RWPE1 (cell line): ENCODE measurements at regions not wholly inside any gene's neighbourhood (a gene's known extent, or its start where the extent isn't known, plus 50 kb on each side); places are given as distances from the start of the nearest gene placed in this dataset.
A peak's percentile ranks its signal among the peaks of the same experiment; 100 is the strongest.

Experiments
- CTCF ChIA-PET: fragments of 350-600 bp; sonication (Branson Sonifier 250); formaldehyde crosslinking; extraction: SDS; loops from one replicate; lab custom pipeline; 2021; lab: Yijun Ruan, JAX
- POLR2A ChIA-PET: fragments of 400-600 bp; formaldehyde crosslinking; extraction: SDS; loops from one replicate; lab custom pipeline; 2020; ENCODE audit warnings: antibody characterized with exemption; ENCODE audit not compliant: low non-redundant PET; lab: Yijun Ruan, JAX
- DNase-seq: peaks from one replicate; pipeline ENCODE4 v3.0.0; 2012; ENCODE audit warnings: low spot score
- H3K27ac ChIP-seq: fragments of 450-650 bp; 2 replicates; pipeline ENCODE4 v1.5.1; 2017
- CTCF ChIP-seq: fragments of 450-650 bp; conservative IDR thresholded peaks from 2 replicates; pipeline ENCODE4 v1.5.1; 2017; ENCODE audit warnings: low read depth, mild to moderate bottlenecking

GRCh38 chr1:87179851-87180519, 148.7 kb upstream of the LMO4 start:
- POLR2A ChIA-PET = no interaction called here
- CTCF ChIA-PET = interaction anchor here (0.6 kb wide), 1 partner anchor 8 kb away, joined by 3 read pairs; no protein-coding TSS in a partner anchor
- no peak overlapping the region for H3K27ac ChIP-seq
- no peak for DNase-seq
- no peak for TF ChIP-seq CTCF

GRCh38 chr1:87180682-87181081, 148.0 kb upstream of the LMO4 start:
- POLR2A ChIA-PET = no interaction called here
- H3K27ac ChIP-seq = no peak overlapping the region
- CTCF ChIA-PET = no interaction called here
- DNase-seq = no peak
- TF ChIP-seq CTCF = no peak

GRCh38 chr1:87182611-87183010, 146.1 kb upstream of the LMO4 start:
- no peak for TF ChIP-seq CTCF
- peak; percentile 30 for DNase-seq
- ChIA-PET CTCF (interaction anchor here (0.8 kb wide), 1 partner anchor 9 kb away, joined by 3 read pairs; no protein-coding TSS in a partner anchor), POLR2A (no interaction called here)
- no peak overlapping the region for H3K27ac ChIP-seq

DNA sequence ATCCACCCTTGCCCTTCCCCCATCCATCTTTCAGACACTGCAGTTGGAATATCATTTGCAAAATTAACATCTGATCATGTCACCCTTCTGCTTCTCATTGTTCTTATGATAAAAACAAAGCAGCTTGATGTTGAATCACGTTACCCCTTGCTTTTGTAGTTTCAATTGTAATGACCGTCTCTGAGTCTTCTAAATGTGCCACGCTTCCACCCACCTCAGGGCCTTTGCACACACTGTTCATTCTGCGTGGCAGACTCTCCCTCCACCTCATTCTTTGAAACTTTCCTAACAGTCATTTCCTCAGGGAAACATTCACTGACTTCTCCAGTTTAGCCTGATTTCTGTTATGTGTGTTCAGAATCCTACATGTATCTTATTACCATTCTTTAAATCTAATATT, 143.6 kb upstream of the LMO4 start:
- ChIA-PET POLR2A (no interaction called here), CTCF (interaction anchor here (0.7 kb wide), 1 partner anchor 620 kb away, joined by 5 read pairs; no protein-coding TSS in a partner anchor)
- no peak for TF ChIP-seq CTCF
- no peak overlapping the region for H3K27ac ChIP-seq
- no peak for DNase-seq

DNA sequence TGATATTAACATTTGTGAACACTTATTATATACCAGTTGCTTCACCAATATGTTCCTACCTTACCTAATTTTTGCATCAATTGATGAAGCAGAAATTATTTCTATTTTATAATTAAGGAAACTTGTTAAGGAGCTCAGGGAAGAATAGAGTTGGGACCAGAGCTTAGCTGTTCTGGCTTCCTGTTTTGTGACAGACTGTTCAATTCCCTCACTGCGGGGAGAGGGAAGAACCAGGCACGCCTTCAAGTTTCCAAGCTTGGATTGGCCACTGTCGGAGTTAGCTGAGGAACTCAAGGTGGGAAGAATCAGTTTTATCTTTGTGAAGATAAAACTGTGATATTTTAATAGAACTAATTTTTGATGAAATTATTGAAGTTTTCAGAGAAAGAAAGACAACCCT, 142.3 kb upstream of the LMO4 start:
- no peak for TF ChIP-seq CTCF
- ChIA-PET POLR2A (no interaction called here), CTCF (no interaction called here)
- no peak for DNase-seq
- H3K27ac ChIP-seq = no peak overlapping the region

DNA sequence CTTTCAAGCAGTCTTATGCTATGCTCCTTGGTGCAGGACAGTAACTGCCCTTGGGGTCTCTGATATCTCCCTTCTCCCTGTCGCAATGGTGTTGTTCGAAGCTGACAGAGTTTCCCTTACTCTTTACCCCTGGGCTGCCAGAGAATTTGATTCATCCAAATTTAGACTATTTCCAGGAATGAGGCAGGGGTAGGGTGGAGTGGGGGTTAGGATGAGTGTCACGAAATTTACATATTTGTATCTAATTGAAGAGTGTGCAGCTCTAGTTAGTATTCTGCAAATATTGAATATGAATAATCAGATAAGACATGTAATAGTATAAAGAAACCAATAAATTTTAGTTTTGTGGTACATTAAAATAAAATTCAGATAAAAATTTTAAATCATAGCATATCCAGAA, 140.0 kb upstream of the LMO4 start:
- TF ChIP-seq CTCF = no peak
- ChIA-PET CTCF (no interaction called here), POLR2A (no interaction called here)
- no peak for DNase-seq
- no peak overlapping the region for H3K27ac ChIP-seq
